HCT116 (cell line): ENCODE measurements at regions not wholly inside any gene's neighbourhood (a gene's known extent, or its start where the extent isn't known, plus 50 kb on each side); places are given as distances from the start of the nearest gene placed in this dataset.

Experiments used
- ATAC-seq: fragments of 200-7000 bp; cut with Tn5 transposase; 2 replicates; pipeline ENCODE4 v1.9.1; 2020; ENCODE audit warnings: mild to moderate bottlenecking, moderate library complexity
- BruUV-seq: library from RNA; stranded (reverse); fragments of 400-500 nt; replicated peaks from 2 replicates; lab custom pipeline; 2021; lab: Mats Ljungman, UMichigan
- CTCF ChIA-PET: fragments of 300-600 bp; sonication (Branson Sonifier 250); formaldehyde crosslinking; loops from one replicate; lab custom pipeline; 2021; ENCODE audit warnings: antibody characterized with exemption; lab: Charles Lee
- POLR2A ChIA-PET: fragments of 300-600, 350-600 bp; sonication (Branson Sonifier 250); formaldehyde crosslinking; loops from one replicate; lab custom pipeline; 2021; ENCODE audit warnings: antibody characterized with exemption; lab: Charles Lee
- RAD21 ChIA-PET, 2 experiments: fragments of 300-600 bp; sonication (Branson Sonifier 250); formaldehyde crosslinking; loops; one replicate each; lab custom pipeline; 2023; ENCODE audit warnings: low total read pairs in 2 of 2; ENCODE audit not compliant: uncharacterized antibody in 2 of 2, unreplicated experiment in 2 of 2, low non-redundant PET in 1 of 2; lab: Charles Lee
- DNase-seq: peaks from one replicate; pipeline ENCODE4 v3.0.0-alpha.2; 2010; ENCODE audit warnings: low read depth, low spot score
- H2AFZ ChIP-seq: fragments of 200-600 bp; shearing (Covaris generic), sonication (generic); 2 replicates; pipeline ENCODE4 v1.6.1; 2017; ENCODE audit warnings: low read depth, mixed run types, mixed read lengths, antibody characterized with exemption, low read length; ENCODE audit not compliant: poor library complexity, severe bottlenecking
- H3K27ac ChIP-seq: 2 replicates; pipeline ENCODE4 v1.5.1; 2012; ENCODE audit warnings: low read depth, low read length
- H3K27me3 ChIP-seq: fragments of 200-600 bp; sonication (generic); 2 replicates; pipeline ENCODE4 v1.6.1; 2016; ENCODE audit warnings: mixed run types, low read length, mixed read lengths; ENCODE audit not compliant: insufficient read depth
- H3K36me3 ChIP-seq, 2 experiments: fragments of 200-500 bp in 1 of 2; fragments of 200-600 bp in 1 of 2; sonication (Bioruptor generic) in 1 of 2; sonication (generic) in 1 of 2; 2 replicates each; pipeline versions ENCODE4 v1.5.1 to v1.6.1; 2014 to 2016; ENCODE audit warnings: low read length in 2 of 2, inconsistent platforms in 1 of 2, mixed read lengths in 1 of 2, mixed run types in 1 of 2; ENCODE audit not compliant: insufficient read depth in 2 of 2, control insufficient read depth in 1 of 2
- H3K4me1 ChIP-seq, 2 experiments: fragments of 200-600 bp in 1 of 2; sonication (generic) in 1 of 2; 2 replicates each; pipeline versions ENCODE4 v1.5.1 to v1.6.1; 2012 to 2017; ENCODE audit warnings: low read length in 2 of 2, inconsistent platforms in 1 of 2, mild to moderate bottlenecking in 1 of 2, mixed read lengths in 1 of 2, mixed run types in 1 of 2, moderate library complexity in 1 of 2; ENCODE audit not compliant: insufficient read depth in 2 of 2, control insufficient read depth in 1 of 2
- H3K4me2 ChIP-seq: fragments of 200-600 bp; sonication (generic); 2 replicates; pipeline ENCODE4 v1.6.1; 2017; ENCODE audit warnings: mixed run types, low read length, mixed read lengths
- H3K4me3 ChIP-seq, 2 experiments: fragments of 200-600 bp in 1 of 2; sonication (generic) in 1 of 2; replicated peaks in 1 of 2; 2 replicates each; pipeline ENCODE4 v1.5.1; 2011 to 2016; ENCODE audit warnings: low read length in 2 of 2, control low read depth in 1 of 2, low read depth in 1 of 2, mild to moderate bottlenecking in 1 of 2, mixed read lengths in 1 of 2, mixed run types in 1 of 2
- H3K79me2 ChIP-seq: fragments of 200-600 bp; sonication (generic); 2 replicates; pipeline ENCODE4 v1.6.1; 2017; ENCODE audit warnings: mild to moderate bottlenecking, mixed run types, low read length, moderate library complexity, mixed read lengths; ENCODE audit not compliant: insufficient read depth
- H3K9ac ChIP-seq: fragments of 200-600 bp; sonication (generic); 2 replicates; pipeline ENCODE4 v1.6.1; 2016; ENCODE audit warnings: low read length, mixed read lengths
- H3K9me2 ChIP-seq: fragments of 200-600 bp; sonication (generic), shearing (Covaris generic); 2 replicates; pipeline ENCODE4 v1.6.1; 2017; ENCODE audit warnings: mixed run types, mild to moderate bottlenecking, moderate library complexity; ENCODE audit not compliant: insufficient read depth
- H3K9me3 ChIP-seq, 2 experiments: fragments of 200-500 bp in 1 of 2; fragments of 200-600 bp in 1 of 2; sonication (Bioruptor generic) in 1 of 2; sonication (generic) in 1 of 2; 2 replicates each; pipeline ENCODE4 v1.6.1; 2014 to 2017; ENCODE audit warnings: low read length in 2 of 2, mixed read lengths in 2 of 2, inconsistent platforms in 1 of 2, low read depth in 1 of 2, mild to moderate bottlenecking in 1 of 2, mixed run types in 1 of 2, moderate library complexity in 1 of 2; ENCODE audit not compliant: control insufficient read depth in 1 of 2, insufficient read depth in 1 of 2
- H4K20me1 ChIP-seq: fragments of 200-600 bp; sonication (generic), shearing (Covaris generic); 2 replicates; pipeline ENCODE4 v1.6.1; 2017; ENCODE audit warnings: mixed run types, mild to moderate bottlenecking, moderate library complexity; ENCODE audit not compliant: insufficient read depth
- ATF3 ChIP-seq: IDR thresholded peaks from 2 replicates; pipeline ENCODE4 v1.6.1; 2012
- CEBPB ChIP-seq: IDR thresholded peaks from 2 replicates; pipeline ENCODE4 v1.6.1; 2012; ENCODE audit warnings: low read depth
- EGR1 ChIP-seq: IDR thresholded peaks from 2 replicates; pipeline ENCODE4 v1.6.1; 2012; ENCODE audit warnings: low read depth
- EZH2 ChIP-seq: fragments of 200-600 bp; sonication (generic); IDR thresholded peaks from 2 replicates; pipeline ENCODE4 v1.6.1; 2017; ENCODE audit warnings: antibody characterized with exemption, mixed run types
- EZH2phosphoT487 ChIP-seq: fragments of 200-600 bp; IDR thresholded peaks from 2 replicates; pipeline ENCODE4 v1.6.1; 2018; ENCODE audit warnings: antibody characterized with exemption, borderline replicate concordance
- FOSL1 ChIP-seq: IDR thresholded peaks from 2 replicates; pipeline ENCODE4 v1.6.1; 2012; ENCODE audit warnings: low read depth
- POLR2A ChIP-seq: IDR thresholded peaks from 2 replicates; pipeline ENCODE4 v1.7.0; 2011; ENCODE audit warnings: borderline replicate concordance; ENCODE audit not compliant: insufficient read depth, insufficient read length; ENCODE audit errors: extremely low read depth
- POLR2AphosphoS5 ChIP-seq: IDR thresholded peaks from 2 replicates; pipeline ENCODE4 v1.6.1; 2011; ENCODE audit warnings: mild to moderate bottlenecking, low read depth, low read length, moderate library complexity
- RAD21 ChIP-seq: IDR thresholded peaks from 2 replicates; pipeline ENCODE4 v1.6.1; 2012; ENCODE audit warnings: low read depth, mild to moderate bottlenecking
- SIN3A ChIP-seq: IDR thresholded peaks from 2 replicates; pipeline ENCODE4 v1.6.1; 2012; ENCODE audit warnings: low read depth
- SP1 ChIP-seq: IDR thresholded peaks from 2 replicates; pipeline ENCODE4 v1.6.1; 2012; ENCODE audit warnings: low read depth
- SRF ChIP-seq: IDR thresholded peaks from 2 replicates; pipeline ENCODE4 v1.6.1; 2012; ENCODE audit warnings: low read depth
- TCF7L2 ChIP-seq: IDR thresholded peaks from 2 replicates; pipeline ENCODE4 v1.7.0; 2011; ENCODE audit warnings: borderline replicate concordance, inconsistent platforms; ENCODE audit not compliant: insufficient read depth, insufficient read length; ENCODE audit errors: extremely low read depth
- YY1 ChIP-seq: IDR thresholded peaks from 2 replicates; pipeline ENCODE4 v1.6.1; 2011; ENCODE audit warnings: low read length, low read depth, moderate library complexity, mild to moderate bottlenecking; ENCODE audit not compliant: insufficient replicate concordance; ENCODE audit errors: extremely low read depth
- intact Hi-C: fragments of 100-400 bp; cut with micrococcal nuclease; formaldehyde crosslinking; loops from 2 replicates; pipeline ENCODE4 v1.10.0; 2022
- TF ChIP-seq, protein P1 (sequence below), 3 experiments: fragments of 200-600 bp in 1 of 3; sonication (generic) in 1 of 3; IDR thresholded peaks in 2 of 3; conservative IDR thresholded peaks in 1 of 3; 2 replicates each; pipeline ENCODE4 v1.5.1; 2012 to 2017; ENCODE audit warnings: low read depth in 2 of 3, low read length in 2 of 3, antibody characterized with exemption in 1 of 3, borderline replicate concordance in 1 of 3, control low read depth in 1 of 3, mild to moderate bottlenecking in 1 of 3, mixed read lengths in 1 of 3, mixed run types in 1 of 3, moderate library complexity in 1 of 3; ENCODE audit not compliant: insufficient read depth in 1 of 3
- TF ChIP-seq, protein P2 (sequence below): IDR thresholded peaks from 2 replicates; pipeline ENCODE4 v1.6.1; 2011; ENCODE audit warnings: mild to moderate bottlenecking, low read length, moderate library complexity; ENCODE audit not compliant: insufficient replicate concordance; ENCODE audit errors: extremely low read depth

DNA sequence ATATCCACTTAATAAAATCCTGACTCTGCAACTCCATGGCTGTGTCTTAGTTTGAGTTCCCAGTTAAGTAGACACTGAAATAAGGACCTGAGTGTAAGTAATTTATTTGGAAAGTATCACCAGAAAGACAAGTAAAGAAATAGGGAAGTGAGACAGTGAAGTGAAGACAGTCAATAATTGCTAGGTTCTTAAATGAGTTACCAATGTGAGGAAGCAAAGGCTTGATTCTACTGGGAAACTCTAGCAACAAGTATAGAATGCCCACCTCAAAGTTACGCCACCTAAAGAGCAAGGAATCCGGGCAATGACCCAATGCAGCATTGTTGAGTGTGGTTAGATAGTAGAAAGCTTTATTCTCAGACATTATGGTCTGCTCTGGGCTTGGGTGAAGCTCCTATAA, 383.9 kb downstream of the TLR4 start:
- no peak overlapping the region for H2AFZ ChIP-seq
- H3K9me3 ChIP-seq, result peaks cover 0 to 3% of the 10 kb centered on the region in 2 experiments; a peak in 2 of 4 replicates
- H3K9ac ChIP-seq, result no peak overlapping the region
- H3K27me3 ChIP-seq, result no peaks in the 10 kb centered on the region
- DNase-seq (no peak), ATAC-seq (no peak)
- TF ChIP-seq EZH2 (no peak), SIN3A (no peak), SP1 (no peak), POLR2AphosphoS5 (no peak), ATF3 (no peak), YY1 (no peak), CEBPB (no peak), SRF (no peak), FOSL1 (no peak), POLR2A (no peak), RAD21 (no peak), TCF7L2 (no peak), EGR1 (no peak), EZH2phosphoT487 (no peak)
- TF ChIP-seq, protein P1, sequence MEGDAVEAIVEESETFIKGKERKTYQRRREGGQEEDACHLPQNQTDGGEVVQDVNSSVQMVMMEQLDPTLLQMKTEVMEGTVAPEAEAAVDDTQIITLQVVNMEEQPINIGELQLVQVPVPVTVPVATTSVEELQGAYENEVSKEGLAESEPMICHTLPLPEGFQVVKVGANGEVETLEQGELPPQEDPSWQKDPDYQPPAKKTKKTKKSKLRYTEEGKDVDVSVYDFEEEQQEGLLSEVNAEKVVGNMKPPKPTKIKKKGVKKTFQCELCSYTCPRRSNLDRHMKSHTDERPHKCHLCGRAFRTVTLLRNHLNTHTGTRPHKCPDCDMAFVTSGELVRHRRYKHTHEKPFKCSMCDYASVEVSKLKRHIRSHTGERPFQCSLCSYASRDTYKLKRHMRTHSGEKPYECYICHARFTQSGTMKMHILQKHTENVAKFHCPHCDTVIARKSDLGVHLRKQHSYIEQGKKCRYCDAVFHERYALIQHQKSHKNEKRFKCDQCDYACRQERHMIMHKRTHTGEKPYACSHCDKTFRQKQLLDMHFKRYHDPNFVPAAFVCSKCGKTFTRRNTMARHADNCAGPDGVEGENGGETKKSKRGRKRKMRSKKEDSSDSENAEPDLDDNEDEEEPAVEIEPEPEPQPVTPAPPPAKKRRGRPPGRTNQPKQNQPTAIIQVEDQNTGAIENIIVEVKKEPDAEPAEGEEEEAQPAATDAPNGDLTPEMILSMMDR (IDR thresholded peaks at IDR 0.05 in 2 of 3, conservative IDR thresholded peaks at IDR 0.05 in 1 of 3; ENCODE audit: borderline replicate concordance in 1 of 3, insufficient read depth in 1 of 3, low read depth in 2 of 3, low read length in 2 of 3), result no peak
- TF ChIP-seq, protein P2, sequence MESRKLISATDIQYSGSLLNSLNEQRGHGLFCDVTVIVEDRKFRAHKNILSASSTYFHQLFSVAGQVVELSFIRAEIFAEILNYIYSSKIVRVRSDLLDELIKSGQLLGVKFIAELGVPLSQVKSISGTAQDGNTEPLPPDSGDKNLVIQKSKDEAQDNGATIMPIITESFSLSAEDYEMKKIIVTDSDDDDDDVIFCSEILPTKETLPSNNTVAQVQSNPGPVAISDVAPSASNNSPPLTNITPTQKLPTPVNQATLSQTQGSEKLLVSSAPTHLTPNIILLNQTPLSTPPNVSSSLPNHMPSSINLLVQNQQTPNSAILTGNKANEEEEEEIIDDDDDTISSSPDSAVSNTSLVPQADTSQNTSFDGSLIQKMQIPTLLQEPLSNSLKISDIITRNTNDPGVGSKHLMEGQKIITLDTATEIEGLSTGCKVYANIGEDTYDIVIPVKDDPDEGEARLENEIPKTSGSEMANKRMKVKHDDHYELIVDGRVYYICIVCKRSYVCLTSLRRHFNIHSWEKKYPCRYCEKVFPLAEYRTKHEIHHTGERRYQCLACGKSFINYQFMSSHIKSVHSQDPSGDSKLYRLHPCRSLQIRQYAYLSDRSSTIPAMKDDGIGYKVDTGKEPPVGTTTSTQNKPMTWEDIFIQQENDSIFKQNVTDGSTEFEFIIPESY, result no peak
- ChIA-PET POLR2A (no interaction called here), CTCF (no interaction called here), RAD21 (no interaction called here)
- intact Hi-C loops, result no loop called here
- H3K79me2 ChIP-seq, result no peaks in the 10 kb centered on the region
- BruUV-seq, result no TSS peak
- H3K4me2 ChIP-seq, result no peak overlapping the region
- H4K20me1 ChIP-seq, result no peaks in the 10 kb centered on the region
- H3K27ac ChIP-seq, result no peak overlapping the region
- no peak overlapping the region for H3K4me3 ChIP-seq
- no peaks in the 10 kb centered on the region for H3K4me1 ChIP-seq
- H3K9me2 ChIP-seq, result no peaks in the 10 kb centered on the region
- H3K36me3 ChIP-seq, result no peaks in the 10 kb centered on the region
